ENCODE measurements at regions not wholly inside any gene's neighbourhood (a gene's known extent, or its start where the extent isn't known, plus 50 kb on each side); places are given as distances from the start of the nearest gene placed in this dataset.

DNA sequence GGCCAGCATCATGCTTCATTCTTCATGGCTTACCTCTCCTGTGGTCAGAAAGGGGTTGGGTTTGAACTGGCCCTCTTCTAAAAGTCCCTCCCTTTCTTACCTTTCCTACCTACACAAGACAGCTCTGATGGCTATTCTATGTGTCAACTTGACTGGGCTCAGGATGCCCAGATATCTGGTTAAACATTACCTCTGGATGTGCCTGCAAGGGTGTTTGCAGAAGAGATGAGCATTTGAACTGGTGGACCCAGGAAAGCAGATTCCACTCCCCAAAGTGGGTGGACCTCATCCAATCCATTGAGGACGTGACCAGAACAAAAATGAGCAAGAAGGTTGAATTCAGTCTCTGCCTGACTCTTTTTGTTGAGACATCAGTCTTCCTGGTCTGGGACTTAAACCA, 79.0 kb upstream of the TCF7L2 start:
- no peak for DNase-seq

DNA sequence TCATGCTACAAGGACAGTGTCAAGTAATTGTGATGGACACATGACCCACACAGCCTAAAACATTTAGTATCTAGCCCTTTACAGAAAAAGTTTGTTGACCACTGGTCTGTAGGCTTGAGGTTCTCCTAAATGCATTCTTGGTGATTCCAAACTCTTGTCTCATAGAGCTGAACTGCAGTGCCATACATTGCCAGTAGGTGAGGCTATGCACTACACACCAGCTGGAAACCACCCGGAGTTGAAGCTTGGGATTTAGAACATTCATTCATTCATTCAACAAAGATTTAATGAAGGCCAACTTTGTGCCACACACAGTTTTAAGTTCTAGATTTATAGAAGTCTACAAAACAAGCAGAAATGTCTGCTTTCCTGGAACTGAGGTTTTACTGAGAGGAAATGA, 77.3 kb upstream of the TCF7L2 start:
- DNase-seq, result no peak

DNA sequence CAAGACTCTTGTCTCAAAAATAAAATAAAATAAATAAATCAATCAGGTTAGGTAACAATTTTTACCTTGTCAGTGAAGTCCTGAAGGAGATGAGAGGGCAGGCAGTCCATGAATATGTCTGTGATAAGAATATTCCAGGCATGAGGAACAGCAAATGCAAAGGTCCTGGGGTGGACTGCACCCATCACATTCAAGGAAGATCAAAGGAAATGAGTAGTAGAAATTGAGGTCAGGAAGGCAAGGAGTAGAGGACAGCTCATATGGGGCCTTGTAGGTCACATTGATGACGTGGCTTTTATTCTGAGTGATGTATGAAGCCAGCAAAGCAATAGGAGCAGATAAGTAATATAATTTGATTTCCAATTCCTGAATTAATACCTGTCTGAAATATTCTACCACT, 76.5 kb upstream of the TCF7L2 start:
- DNase-seq, result no peak

DNA sequence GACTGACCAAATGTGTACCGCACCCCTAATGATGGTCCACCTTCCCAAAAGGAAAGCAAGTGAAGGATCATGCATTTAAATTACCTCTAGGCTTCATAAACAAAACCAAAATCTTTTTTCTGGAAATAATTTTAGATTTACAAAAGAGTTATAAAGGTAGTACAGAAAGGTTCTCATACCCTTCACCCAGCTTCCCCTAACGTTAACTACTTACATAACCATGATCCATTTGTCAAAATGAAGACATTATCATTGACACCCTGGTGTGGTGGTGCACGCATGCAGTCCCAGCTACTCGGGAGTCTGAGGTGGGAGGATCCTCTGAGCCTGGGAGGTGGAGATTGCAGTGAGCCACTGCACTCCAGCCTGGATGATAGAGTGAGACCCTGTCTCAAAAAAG, 75.1 kb upstream of the TCF7L2 start:
- DNase-seq, result no peak

- DNase-seq, result peak; percentile 55
These were observed 74.4 kb upstream of the TCF7L2 start for GRCh38 chr10:112875476-112876267.

DNA sequence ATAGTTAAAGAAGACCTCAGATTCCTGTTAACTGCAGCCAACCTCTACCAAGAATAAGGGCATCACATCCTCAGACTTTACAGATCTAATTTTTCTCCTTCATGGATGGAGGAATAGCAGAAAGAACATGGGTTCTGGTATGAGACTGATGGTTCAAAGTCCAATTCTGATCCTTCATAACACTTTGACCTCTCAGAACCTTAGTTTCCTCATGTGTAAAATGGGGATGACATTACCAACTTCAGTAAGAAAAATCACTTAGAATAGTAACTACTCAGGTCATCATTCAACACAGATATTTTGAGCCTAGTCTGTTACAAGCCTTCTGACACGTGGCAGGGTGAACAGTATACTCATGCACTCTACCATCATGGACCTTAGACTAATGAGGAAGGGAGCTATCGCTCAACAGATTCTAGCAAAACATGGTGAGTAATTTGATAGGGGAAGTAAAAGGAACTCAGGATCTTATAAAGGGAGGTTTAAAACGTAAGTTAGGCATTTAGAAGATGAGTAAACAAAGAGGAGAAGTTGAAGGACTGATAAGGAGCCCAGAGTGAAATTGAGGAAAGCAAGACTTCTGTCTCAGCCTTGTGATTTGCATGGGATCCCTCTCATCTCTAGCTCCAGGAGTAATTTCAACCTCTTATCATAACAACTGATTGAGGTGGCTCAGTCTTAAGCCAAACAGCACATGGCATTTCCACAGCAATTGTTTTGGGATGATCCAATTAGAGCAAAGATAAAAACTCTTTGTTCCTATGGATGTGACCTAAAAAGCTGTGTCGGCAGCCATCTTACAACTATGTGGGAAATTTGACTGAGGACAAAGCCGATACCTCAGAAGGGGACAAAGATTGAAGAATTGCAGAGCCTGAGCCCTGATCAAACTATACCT, 69.2 kb upstream of the TCF7L2 start:
- no peak for DNase-seq

- DNase-seq, result no peak
These were observed 66.5 kb upstream of the TCF7L2 start for GRCh38 chr10:112883360-112884178.

GRCh38 chr10:112884179-112884504, 65.9 kb upstream of the TCF7L2 start:
- no peak for DNase-seq

GRCh38 chr10:112886463-112886862, 63.6 kb upstream of the TCF7L2 start:
- DNase-seq, result no peak

GRCh38 chr10:112887968-112888367, 62.1 kb upstream of the TCF7L2 start:
- DNase-seq, result no peak

GRCh38 chr10:112895292-112895691, 54.8 kb upstream of the TCF7L2 start:
- DNase-seq, result no peak

DNA sequence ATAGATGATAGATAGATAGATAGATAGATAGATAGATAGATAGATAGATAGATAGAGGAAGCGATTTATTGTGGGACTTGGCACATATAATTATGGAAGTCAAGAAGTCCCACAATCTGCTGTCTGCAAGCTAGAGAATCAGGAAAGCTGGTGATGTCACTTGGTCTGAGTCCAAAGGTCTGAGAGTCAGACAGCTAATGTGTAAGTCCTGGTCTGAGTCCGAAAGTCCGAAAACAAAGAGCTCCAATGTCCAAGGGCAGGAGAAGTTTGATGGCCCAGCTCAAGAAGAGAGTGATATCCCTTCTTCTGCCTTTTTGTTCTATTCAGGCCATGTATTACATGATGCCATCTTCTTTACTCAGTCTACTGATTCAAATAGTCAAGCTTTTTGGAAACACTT, 53.8 kb upstream of the TCF7L2 start:
- DNase-seq, result no peak

DNA sequence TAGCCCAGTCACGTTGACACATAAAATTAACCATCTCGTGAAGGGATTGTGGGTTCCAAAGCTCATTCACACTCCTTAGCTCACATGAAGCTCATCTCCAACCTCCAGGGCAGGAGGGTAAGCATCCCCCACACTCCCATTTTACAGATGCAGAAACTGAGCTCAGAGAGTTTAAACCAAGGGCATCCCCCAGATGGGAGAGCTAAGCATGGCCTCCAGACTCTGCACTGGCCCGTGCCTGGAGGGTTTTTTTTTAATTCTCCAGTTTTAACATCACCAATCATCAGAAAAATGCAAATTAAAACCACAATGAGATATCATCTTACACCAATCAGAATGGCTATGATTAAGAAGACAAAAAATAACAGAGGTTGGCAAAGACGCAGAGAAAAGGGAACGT, 53.3 kb upstream of the TCF7L2 start:
- DNase-seq, result no peak

GRCh38 chr10:112898540-112899390, 51.3 kb upstream of the TCF7L2 start:
- DNase-seq, result peak; percentile 27

DNA sequence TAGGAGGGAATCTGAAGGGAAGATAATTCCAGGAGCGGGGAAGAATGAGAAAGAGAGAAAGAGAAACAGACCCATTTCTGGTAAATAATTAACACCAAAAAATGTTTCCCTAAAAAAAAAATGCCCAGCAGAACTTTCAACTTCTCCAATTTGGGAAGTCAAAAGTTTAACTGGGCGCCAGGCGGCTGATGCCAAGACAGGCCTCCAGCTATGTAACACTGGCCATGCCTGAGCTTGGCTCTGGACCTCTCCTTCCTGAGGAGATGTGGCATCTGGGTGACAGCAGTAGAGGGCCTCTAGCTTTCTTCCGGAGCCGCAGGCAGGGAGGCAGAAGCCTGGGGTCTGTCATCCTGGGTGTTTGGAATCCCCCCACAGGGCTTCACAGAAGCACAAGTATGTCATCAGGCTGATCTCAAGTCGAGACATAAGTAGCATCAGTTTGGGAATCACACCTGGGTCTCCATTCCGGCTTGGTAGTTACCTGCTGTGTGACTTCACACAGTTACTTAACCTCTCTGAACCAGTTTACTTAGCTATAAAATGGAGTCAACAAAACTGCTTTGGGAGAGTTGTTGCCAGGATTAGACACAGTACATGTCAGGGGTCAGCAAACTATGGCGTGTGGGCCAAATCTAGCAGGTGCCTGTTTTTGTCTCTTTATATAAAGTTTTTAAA, 50.5 kb upstream of the TCF7L2 start:
- no peak for DNase-seq
